SU-DHL-6 (cell line): ENCODE measurements at regions not wholly inside any gene's neighbourhood (a gene's known extent, or its start where the extent isn't known, plus 50 kb on each side); places are given as distances from the start of the nearest gene placed in this dataset.

Experiments
- CTCF ChIP-seq: fragments of 200-600 bp; sonication (generic); IDR thresholded peaks from one replicate; pipeline ENCODE4 v1.5.1; 2017; ENCODE audit warnings: antibody characterized with exemption, mild to moderate bottlenecking, low read length, moderate library complexity; ENCODE audit not compliant: insufficient read depth, poor library complexity, severe bottlenecking
- EZH2phosphoT487 ChIP-seq: fragments of 200-600 bp; sonication (generic), shearing (Covaris generic); conservative IDR thresholded peaks from 2 replicates; pipeline ENCODE4 v1.6.1; 2018; ENCODE audit warnings: mild to moderate bottlenecking, antibody characterized with exemption, low read length, moderate library complexity, mixed read lengths

- TF ChIP-seq EZH2phosphoT487 (no peak), CTCF (no peak)
Measured at GRCh38 chr2:234266952-234267351, 216.4 kb downstream of the SPP2 start.
